Fibroblast of skin of right quadriceps (primary cell): ENCODE measurements at regions not wholly inside any gene's neighbourhood (a gene's known extent, or its start where the extent isn't known, plus 50 kb on each side); places are given as distances from the start of the nearest gene placed in this dataset.
"Not testable (repeated sequence)": the region's sequence is repeated elsewhere in the genome, so short reads cannot be mapped to it uniquely, and the experiment has no call there.

Experiments used
- DNase-seq: peaks from one replicate; pipeline ENCODE4 v3.0.0-alpha.2; 2013

DNA sequence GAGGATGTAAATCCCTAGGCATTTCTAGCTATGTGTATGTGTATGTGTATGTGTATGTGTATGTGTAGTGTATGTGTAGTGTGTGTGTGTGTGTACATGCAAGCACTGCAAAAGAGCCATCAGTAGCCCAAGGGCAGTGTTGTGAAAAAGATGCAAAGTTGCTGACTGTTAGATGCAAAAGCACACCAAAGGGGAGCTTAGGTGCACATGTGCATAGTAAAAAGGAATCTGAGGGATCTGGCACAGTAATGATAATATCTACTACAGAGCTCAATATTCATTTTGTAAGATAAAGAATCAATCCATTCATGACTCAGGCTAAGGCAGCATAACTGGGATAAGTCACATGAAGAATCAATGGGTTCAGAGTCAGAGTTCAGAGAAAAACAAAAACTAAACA, 80.2 kb downstream of the TMEM47 start:
- no peak for DNase-seq

DNA sequence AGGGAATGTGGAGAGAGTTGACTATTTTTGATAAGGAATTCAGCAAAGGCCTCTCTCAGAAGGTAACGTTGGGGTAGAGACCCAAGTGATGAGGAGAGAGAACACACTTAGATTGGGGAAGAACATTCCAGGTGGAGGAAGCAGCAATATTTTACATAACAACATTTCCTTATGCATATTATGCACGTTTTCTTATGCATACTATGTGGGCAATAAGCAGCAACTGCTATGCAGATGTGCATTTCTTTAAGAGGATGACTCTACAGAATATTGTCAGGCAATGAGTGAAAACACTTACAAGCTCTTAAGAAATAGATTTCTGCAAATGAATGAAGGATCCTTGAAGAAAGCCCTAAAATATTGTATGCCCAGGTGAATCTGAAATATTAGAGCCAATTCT, 91.1 kb downstream of the TMEM47 start:
- DNase-seq: no peak

DNA sequence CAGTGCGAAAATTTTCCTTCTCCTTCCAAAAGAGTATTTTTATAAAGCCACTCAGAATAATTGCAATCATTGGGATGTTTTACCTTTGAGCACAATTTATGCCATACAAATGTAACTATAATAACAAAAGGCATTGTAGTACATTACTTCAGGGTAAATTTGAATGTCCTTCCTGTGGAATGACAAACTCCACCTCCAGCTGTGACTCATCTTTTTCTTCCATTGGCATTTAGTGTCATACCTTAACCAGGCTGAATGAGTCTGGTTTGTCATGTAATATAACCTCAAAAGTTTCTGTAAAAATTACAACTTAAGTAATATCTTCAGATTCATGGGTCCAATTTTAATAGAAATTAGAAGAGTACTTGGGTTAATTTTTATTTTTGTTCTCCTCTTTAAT, 93.3 kb downstream of the TMEM47 start:
- no peak for DNase-seq

DNA sequence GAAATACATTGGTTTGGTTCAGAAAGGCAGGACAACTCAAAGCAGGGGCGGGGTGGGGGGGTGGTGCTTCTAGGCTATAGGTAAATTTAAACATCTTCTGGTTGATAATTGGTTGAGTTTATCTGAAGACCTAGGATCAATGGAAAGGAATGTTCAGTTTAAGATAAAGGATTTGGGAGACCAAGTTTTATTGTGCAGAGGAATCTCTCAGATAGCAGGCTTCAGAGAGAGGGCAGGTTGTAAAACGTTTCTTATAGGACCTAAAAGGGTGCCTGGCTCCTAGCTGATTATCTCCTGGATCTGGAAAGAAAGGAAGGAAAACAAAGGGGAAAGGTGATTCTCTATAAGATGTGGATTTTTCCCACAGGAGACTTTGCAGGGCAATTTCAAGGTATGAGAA, 94.0 kb downstream of the TMEM47 start:
- DNase-seq: no peak

DNA sequence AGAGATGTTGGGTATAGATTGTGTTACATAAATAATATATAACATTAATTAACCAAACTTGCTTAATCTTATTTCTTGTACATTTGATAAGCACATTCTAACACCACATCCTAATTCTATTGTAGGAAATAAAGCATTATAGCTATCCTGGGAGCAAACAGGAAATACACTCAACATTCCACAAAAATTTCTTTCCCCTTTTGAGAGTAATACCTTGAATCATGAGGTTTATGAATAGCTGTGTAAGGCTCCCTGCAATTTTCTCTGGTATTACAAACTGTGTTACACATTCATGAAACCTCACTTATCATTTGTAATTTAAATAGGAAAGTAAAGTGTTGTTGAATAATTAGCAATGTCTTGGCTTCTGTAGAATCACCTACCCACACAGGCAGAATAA, 95.1 kb downstream of the TMEM47 start:
- no peak for DNase-seq

DNA sequence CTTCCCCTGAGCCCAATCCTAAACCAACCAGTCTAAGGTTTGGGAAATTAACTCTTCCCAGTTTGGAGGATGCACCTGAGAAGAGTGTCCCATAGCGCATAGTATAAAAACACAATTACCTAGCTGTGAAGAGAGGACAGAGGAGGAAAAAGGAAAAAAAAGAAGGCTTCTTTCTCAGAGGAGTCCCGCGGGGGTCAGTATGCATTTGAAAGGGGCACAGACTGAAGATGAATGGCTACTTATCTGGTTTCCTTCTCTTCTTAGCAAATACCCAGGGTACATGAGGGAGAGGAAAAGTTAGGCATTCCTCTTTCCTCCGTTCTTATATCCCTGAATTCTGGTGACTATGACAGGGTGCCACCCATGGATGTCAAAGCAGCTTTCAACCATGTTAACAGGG, 96.9 kb downstream of the TMEM47 start:
- DNase-seq: no peak

DNA sequence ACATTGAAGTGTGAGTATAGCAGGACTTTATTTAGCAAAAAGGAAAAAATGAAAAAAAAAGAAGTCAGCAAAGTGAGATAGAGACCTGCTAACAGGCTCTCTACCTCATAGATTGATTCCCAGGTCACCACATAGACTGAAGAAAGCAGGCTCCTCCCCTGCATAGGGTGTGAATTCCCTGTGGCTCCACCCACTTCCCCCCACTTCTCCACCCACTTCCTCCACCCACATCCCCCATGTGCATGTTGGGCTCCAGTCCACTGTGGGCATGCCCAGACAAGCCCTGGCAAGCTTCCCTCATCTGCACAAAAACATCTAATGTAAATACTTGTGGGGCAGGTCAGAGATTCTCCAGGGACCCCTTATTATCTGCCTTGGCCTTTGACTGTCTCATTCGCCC, 97.8 kb downstream of the TMEM47 start:
- peak; percentile 8 for DNase-seq

DNA sequence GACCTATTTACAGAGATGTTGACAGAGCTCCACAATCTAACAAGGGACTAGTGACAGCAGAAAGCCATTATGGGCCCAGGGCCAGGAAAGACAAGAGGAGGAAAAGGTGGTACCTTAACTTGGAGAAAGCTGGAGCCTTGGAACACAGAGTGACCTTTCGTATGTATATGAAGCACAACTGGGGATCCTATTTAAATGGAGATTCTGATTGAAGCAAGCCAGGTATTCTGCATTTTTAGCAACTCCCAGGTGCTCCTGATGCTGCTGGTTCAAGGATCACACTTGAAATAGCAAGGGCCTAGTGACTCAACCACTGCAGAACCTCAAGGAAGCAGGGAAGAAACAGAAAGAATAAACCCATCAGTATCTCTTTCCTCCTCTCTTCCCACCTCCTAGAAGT, 99.4 kb downstream of the TMEM47 start:
- DNase-seq: no peak

DNA sequence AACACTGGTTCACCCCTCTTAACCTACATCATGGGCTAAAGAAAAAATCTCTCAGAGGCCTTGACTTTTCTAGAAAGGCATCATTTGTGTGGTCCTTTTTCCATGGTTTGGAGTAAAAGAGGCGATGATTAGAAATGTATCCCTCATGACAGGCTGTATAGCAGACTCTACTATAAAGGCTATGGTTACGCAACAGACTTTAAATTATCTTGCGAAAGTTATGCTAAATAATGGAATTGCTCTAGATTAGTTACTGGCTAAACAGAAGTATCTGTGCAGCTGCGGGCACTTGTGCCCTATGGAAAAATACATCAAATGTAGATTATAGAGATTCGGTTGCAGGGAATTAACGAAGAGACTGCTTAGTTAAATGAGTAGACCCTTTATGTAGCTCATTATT, 101.6 kb downstream of the TMEM47 start:
- no peak for DNase-seq

DNA sequence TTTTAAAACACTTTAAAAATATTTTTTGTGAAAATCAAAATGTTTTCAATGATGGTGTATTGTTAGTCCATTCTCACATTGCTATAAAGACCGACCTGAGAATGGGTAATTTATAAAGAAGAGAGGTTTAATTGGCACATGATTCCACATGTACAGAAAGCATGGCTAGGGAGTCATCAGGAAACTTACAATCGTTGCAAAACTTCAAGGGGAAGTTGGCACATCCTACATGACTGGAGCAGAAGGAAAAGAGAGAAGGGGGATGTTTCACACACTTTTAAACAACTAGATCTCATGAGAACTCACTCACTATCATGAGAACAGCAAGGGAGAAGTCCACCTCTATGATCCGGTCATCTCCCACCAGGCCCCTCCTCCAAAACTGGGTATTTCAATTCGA, 110.7 kb downstream of the TMEM47 start:
- DNase-seq: no peak

DNA sequence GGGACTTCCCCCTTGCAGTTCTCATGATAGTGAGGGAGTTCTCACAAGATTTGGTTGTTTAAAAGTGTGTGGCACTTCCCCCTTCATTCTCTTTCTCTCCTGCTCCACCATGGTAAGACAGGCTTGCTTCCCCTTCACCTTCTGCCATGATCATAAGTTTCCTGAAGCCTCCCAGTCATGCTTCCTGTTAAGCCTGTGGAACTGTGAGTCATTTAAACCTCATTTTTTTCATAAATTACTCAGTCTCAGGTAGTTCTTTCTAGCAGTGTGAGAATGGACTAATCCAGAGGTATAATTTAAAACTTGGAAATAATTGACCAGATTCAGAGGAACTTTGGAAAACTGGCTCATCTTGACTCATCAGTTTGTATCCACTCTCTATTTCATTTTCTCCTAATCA, 129.0 kb downstream of the TMEM47 start:
- no peak for DNase-seq

DNA sequence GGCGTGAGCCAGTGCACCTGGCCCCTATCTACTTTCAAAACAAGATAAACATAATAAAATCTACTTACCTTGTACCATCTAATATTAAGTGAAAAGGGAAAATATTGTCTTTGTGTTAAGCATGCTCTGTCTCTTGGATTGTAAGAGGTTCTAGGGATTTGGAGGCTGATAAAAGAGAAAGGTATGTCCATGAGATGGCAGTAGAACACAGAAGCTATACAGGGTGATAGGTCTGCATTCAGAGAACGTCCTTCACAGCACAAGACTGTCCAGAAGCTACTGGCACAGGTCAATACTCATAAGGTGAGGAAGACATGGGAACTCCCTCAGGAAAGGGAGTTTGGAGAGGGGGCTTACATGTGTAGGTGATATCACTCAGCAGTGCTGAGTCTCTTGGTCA, 135.5 kb downstream of the TMEM47 start:
- DNase-seq: no peak

DNA sequence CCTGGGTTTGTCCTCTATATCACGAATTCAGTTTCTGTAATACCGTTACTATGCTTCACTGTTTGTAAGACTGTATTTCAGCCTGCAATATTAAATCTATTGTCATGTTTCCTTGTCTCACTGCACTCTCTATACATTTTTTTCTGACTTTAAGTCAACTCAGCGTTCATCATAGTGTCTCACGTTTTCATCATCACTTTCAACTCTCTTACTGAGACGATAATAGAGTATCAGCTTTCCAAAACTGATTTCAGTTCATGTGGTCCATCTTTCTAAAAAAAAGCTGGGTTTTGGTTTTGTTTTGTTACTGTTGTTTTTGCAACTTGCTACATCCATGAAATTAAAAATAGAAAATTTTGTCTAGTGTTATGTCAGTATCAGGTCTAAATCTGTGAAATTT, 147.7 kb downstream of the TMEM47 start:
- no peak for DNase-seq

DNA sequence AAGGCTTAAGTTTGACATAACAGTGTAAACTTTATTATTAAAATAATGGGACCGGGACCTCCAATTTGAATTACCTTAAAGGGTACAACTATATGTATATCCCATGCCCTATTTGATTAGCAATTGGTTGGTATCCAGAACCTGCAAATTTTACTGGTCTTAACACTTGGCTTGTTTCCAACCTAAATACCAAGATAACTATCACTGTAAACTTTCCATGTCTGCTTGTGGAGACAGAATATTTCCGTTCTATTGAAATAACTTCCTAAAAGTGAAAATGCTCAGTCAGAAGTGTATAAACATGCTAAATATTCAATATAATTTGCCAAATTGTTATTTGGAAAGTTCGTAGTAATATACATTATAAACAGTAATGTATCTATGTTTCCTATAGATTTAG, 154.0 kb downstream of the TMEM47 start:
- no peak for DNase-seq

DNA sequence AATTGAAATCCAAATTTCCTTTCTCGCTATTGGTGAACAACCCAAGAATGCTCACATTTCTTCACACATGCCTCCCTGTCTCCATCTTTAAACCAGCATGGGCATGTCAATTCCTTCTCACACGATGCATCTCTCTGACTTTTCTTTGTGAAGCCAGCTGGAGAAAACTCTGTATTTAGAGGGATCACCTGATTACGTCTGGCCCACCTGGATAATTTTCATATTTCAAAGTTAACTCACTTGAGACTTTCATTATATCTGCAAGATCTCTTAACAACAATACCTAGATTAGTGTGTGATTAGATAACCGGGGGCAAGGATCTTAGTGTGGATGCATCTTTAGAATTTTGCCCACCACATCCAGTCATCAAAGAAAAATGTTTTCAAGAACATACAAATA, 164.0 kb downstream of the TMEM47 start:
- no peak for DNase-seq

DNA sequence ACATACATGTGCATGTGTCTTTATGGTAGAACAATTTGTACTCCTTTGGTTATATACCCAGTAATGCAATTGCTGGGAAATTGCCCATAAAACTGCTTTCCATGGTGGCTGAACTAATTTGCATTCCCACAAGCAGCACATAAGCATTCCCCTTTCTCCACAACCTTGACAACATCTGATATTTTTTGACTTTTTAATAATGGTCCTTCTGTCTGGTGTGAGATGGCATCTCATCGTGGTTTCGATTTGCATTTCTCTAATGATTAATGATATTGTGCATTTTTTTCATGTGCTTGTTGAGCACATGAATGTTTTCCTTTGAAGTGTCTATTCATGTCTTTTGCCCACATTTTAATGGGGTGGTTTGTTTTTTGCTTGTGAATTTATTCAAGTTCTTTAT, 166.0 kb downstream of the TMEM47 start:
- no peak for DNase-seq

DNA sequence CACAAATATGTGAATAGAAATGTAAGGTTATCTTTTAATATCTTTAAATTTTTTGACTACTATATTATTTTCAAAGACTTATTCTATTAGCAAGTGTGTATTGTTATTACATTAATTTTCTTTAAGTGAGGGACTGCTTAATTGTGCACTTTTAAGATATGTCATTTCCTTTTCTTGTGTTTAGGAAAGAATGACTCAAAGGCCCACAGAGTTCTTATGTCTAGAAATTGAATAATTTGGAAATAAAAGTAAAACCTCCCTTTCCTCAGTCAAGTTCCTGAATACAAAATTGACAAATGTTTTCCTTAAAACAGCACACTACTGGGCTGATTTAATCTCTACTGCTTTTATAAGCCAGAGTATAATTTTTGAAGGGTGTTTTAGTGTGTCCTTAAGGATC, 169.7 kb downstream of the TMEM47 start:
- DNase-seq: no peak

DNA sequence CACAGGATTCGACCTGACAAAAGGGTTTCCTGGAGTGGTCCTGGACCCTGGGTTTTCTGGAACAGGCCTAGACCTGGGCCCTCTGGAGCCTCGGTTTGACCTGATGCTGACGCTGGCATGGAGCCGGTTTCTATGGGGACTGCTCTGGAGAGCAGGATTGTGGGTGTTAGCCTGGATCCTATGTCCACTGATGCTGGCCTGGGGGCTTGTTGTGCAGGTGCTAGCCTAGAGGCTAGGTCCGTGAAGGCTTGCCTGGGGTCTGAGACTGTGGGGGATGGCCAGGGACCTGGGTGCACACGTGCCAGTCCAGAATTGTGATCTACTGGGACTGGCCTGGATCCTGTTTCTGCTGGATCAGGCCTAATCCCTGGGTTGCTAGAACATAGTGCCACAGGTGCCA, 173.1 kb downstream of the TMEM47 start:
- DNase-seq: no peak

DNA sequence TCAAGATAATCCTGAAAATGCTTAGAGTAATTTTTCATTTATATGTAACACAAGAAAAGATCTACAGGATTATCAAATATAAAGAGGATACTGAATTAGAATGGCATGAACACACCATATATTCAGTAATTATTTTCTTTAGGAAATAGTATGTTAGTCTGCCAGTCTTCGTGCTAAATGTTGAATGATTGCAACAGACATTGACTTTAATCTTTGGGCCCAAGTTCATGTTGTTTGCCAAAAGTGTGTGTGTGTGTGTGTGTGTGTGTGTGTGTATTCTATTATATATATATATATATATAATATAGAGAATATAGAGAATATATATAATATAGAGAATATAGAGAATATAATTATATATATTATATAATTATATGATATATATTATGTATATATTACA, 186.6 kb downstream of the TMEM47 start:
- DNase-seq: no peak

DNA sequence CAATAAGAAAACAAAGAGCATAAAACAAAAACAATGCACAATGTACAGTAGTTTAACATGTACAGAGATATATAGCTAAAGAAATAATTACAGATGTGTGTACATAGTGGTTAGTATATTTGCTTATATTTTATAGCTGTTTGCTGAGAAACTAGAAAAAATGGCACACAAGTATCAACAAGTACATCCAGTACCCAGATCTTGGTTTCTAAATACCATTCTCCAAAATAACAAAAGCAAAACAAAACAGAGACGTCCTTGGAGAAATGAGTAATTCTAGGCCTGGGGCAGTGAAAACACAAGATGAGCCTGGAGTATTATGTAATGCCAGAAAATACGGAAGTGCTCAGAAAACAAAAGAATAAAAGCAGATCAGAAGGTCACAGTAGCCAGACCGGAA, 189.6 kb downstream of the TMEM47 start:
- no peak for DNase-seq

DNA sequence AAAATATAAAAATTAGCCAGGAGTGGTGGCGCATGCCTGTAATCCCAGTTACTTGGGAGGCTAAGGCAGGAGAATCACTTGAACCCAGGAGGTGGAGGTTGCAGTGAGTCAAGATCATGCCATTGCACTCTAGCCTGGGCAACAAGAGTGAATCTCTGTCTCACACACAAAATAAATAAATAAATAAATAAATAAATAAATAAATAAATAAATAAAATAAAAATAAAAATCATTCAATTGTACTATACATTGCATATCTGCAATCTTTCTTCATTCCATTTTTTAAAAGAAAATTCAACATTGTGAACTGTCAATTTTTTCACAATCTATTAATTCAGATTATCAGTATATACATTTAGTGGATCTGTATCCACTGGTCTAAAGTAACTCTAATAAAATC, 193.9 kb downstream of the TMEM47 start:
- DNase-seq: not testable (repeated sequence)

DNA sequence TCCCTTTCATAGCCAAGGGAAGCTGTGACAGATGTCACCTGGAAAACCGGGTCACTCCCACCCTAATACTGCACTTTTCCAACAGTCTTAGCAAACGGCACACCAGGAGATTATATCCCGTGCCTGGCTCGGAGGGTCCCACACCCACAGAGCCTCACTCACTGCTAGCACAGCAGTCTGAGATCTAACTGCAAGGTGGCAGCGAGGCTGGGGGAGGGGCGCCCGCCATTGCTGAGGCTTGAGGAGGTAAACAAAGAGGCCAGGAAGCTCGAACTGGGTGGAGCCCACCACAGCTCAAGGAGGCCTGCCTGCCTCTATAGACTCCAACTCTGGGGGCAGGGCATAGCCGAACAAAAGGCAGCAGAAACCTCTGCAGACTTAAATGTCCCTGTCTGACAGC, 199.2 kb downstream of the TMEM47 start:
- DNase-seq: not testable (repeated sequence)

DNA sequence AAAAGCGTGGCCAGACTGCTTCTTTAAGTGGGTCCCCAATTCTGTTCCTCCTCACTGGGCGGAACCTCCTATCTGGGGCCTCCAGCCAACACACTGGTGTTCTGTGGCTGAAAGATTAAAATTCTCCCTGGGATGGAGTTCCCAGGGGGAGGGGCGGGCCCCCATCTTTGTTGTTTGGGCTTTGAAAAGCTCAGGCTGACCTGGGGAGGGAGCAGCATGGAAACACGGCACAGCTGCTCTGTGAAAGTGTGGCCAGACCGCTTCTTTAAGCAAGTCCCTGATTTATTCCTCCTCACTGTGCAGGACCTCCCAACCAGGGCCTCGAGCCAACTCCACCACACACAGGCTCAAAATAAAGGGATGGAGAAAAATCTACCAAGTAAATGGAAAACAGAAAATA, 219.5 kb downstream of the TMEM47 start:
- DNase-seq: no peak

DNA sequence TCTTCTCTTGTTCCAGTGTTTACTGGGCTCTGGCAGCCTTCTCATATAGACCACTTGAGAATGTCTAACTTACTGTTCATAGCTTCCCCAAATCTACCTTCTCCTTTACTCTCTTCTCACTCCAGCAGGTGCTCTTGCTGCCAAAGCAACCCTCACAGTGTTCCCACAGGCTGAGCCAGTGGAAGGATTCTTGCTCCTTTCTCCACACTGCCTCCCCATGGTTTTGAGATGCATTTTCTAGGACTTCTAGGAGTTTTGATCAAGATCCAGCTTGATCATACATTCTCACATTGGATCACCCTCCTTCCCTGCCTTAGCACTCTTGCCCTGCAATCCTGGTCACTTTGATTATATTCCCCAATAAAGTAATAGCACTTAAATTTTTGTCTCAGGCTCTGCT, 230.8 kb downstream of the TMEM47 start:
- no peak for DNase-seq

DNA sequence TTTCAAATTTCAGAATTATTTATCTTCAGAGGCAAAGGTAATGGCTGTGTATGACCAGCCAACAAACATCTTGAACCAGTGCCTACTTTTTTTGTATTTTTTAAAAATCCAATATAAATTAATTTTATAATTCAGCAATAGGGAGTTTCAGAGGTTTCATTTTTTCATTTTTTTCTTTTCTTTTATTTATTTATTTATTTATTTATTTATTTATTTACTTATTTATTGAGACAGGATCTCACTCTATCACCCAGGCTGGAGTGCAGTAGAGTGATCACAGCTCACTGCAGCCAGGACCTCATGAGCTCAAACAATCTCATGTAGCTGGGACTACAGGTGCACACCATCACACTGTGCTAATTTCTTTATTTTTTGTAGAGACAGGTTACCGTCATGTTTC, 250.5 kb downstream of the TMEM47 start:
- DNase-seq: no peak

DNA sequence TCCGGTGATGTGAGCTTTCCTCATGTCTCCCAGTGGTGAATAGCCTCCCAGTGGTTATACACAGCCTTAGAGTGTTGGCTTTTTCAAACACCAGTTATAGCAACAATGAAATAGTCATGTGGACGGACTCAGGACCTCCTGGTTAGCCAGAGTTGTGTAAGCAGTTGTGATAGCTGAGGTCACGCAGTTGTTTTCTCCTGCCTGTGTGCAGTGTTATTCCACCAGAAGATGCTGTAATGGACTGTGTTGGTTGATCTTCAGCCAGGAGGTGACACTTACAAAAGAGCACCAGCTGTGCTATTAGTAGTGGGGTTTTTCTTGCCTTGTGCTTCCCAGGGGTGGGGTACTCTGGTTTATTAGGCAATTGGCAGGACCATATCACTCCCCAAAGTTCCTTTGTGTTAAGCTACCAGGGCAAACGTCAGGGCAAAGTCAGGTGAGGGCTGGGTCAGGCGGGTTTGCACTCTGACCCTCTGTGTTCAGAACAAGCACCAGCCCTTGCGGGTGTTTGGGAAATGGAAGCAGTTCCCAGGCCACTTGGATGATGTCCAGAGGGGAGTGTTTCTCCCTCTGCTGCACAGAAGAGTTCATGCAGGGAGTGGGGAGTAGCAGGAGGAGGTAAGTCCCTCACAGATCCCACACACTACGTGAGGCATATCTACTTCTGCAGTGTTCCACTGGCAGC, 252.6 kb downstream of the TMEM47 start:
- DNase-seq: no peak
